Right atrium auricular region (tissue), 2 donors: ENCODE measurements at regions not wholly inside any gene's neighbourhood (a gene's known extent, or its start where the extent isn't known, plus 50 kb on each side); places are given as distances from the start of the nearest gene placed in this dataset.

Source experiments
- DNase-seq: peaks from one replicate; pipeline ENCODE4 v3.0.0-alpha.2; 2019; ENCODE audit warnings: low spot score
- H3K27ac ChIP-seq, 2 donors: fragments of 200-600 bp; sonication (generic); 1 replicate in 1 of 2; 2 replicates in 1 of 2; pipeline ENCODE4 v1.5.1; 2016 to 2019
- H3K27me3 ChIP-seq, 2 donors: fragments of 200-600 bp; sonication (generic); one replicate each; pipeline versions ENCODE4 v1.5.1 to v1.6.0; 2017 to 2019
- H3K36me3 ChIP-seq: fragments of 200-600 bp; sonication (generic); one replicate; pipeline ENCODE4 v1.5.1; 2016
- H3K4me1 ChIP-seq, 2 donors: fragments of 200-600 bp; sonication (generic); one replicate each; pipeline versions ENCODE4 v1.5.1 to v1.6.0; 2017 to 2019
- H3K4me3 ChIP-seq, 2 donors: fragments of 200-600 bp; sonication (generic); 1 replicate in 1 of 2; 2 replicates in 1 of 2; pipeline ENCODE4 v1.5.1; 2017 to 2019; ENCODE audit warnings: mild to moderate bottlenecking in 1 of 2, moderate library complexity in 1 of 2
- H3K9me3 ChIP-seq, 2 donors: fragments of 200-600 bp; sonication (generic); one replicate each; pipeline ENCODE4 v1.5.1; 2019
- CTCF ChIP-seq, 2 donors: fragments of 200-600 bp; sonication (generic); IDR thresholded peaks; one replicate each; pipeline ENCODE4 v1.5.1; 2019; ENCODE audit warnings: antibody characterized with exemption in 2 of 2

GRCh38 chr7:25360451-25360850 is 132.2 kb upstream of the NPVF start:
- no peaks in the 10 kb centered on the region for H3K36me3 ChIP-seq
- H3K9me3 ChIP-seq = no peaks in the 10 kb centered on the region
- TF ChIP-seq CTCF (IDR thresholded peaks at IDR 0.05) = no peak
- DNase-seq = no peak
- H3K4me3 ChIP-seq = no peak overlapping the region
- H3K27ac ChIP-seq = no peak overlapping the region
- no peaks in the 10 kb centered on the region for H3K27me3 ChIP-seq
- H3K4me1 ChIP-seq = no peaks in the 10 kb centered on the region

GRCh38 chr7:25361387-25361786 is 133.1 kb upstream of the NPVF start:
- no peaks in the 10 kb centered on the region for H3K9me3 ChIP-seq
- no peak for DNase-seq
- no peaks in the 10 kb centered on the region for H3K4me1 ChIP-seq
- H3K36me3 ChIP-seq = no peaks in the 10 kb centered on the region
- no peak for TF ChIP-seq CTCF (IDR thresholded peaks at IDR 0.05)
- H3K27me3 ChIP-seq = no peaks in the 10 kb centered on the region
- no peak overlapping the region for H3K27ac ChIP-seq
- no peak overlapping the region for H3K4me3 ChIP-seq

- no peak overlapping the region for H3K27ac ChIP-seq
- TF ChIP-seq CTCF (IDR thresholded peaks at IDR 0.05) = no peak
Measured at GRCh38 chr7:25361863-25362262, 133.6 kb upstream of the NPVF start.

GRCh38 chr7:25368599-25369201 is 140.4 kb upstream of the NPVF start:
- peaks cover 0 to 4% of the 10 kb centered on the region in 2 donors for H3K4me1 ChIP-seq
- no peaks in the 10 kb centered on the region for H3K36me3 ChIP-seq
- no peak for DNase-seq
- H3K27me3 ChIP-seq = no peaks in the 10 kb centered on the region
- H3K27ac ChIP-seq = no peak overlapping the region
- no peak overlapping the region for H3K4me3 ChIP-seq
- H3K9me3 ChIP-seq = peaks cover 0 to 23% of the 10 kb centered on the region in 2 donors
- no peak for TF ChIP-seq CTCF (IDR thresholded peaks at IDR 0.05)

More at GRCh38 chr7:25361863-25362262, 133.6 kb upstream of the NPVF start:
- Histone ChIP-seq H3K4me1 (no peaks in the 10 kb centered on the region), H3K27me3 (no peaks in the 10 kb centered on the region), H3K9me3 (no peaks in the 10 kb centered on the region), H3K4me3 (no peak overlapping the region), H3K36me3 (no peaks in the 10 kb centered on the region)
- no peak for DNase-seq

GRCh38 chr7:25369786-25370185 is 141.5 kb upstream of the NPVF start:
- H3K27ac ChIP-seq = no peak overlapping the region
- H3K4me3 ChIP-seq = no peak overlapping the region
- no peaks in the 10 kb centered on the region for H3K36me3 ChIP-seq
- DNase-seq = no peak
- H3K9me3 ChIP-seq = peaks cover 0 to 23% of the 10 kb centered on the region in 2 donors
- H3K4me1 ChIP-seq = peaks cover 0 to 4% of the 10 kb centered on the region in 2 donors
- H3K27me3 ChIP-seq = no peaks in the 10 kb centered on the region
- no peak for TF ChIP-seq CTCF (IDR thresholded peaks at IDR 0.05)

GRCh38 chr7:25371972-25372371 is 143.7 kb upstream of the NPVF start:
- H3K27me3 ChIP-seq = no peaks in the 10 kb centered on the region
- TF ChIP-seq CTCF (IDR thresholded peaks at IDR 0.05) = no peak
- no peaks in the 10 kb centered on the region for H3K36me3 ChIP-seq
- no peak overlapping the region for H3K4me3 ChIP-seq
- DNase-seq = no peak
- peaks cover 0 to 23% of the 10 kb centered on the region in 2 donors for H3K9me3 ChIP-seq
- H3K4me1 ChIP-seq = peaks cover 0 to 4% of the 10 kb centered on the region in 2 donors
- H3K27ac ChIP-seq = no peak overlapping the region
